NCI-H345 (cell line): ENCODE measurements at regions not wholly inside any gene's neighbourhood (a gene's known extent, or its start where the extent isn't known, plus 50 kb on each side); places are given as distances from the start of the nearest gene placed in this dataset.
"Not testable (repeated sequence)": the region's sequence is repeated elsewhere in the genome, so short reads cannot be mapped to it uniquely, and the experiment has no call there.

Experiments
- DNase-seq: peaks from one replicate; lab custom pipeline; 2025; lab: John Stamatoyannopoulos, UW

DNA sequence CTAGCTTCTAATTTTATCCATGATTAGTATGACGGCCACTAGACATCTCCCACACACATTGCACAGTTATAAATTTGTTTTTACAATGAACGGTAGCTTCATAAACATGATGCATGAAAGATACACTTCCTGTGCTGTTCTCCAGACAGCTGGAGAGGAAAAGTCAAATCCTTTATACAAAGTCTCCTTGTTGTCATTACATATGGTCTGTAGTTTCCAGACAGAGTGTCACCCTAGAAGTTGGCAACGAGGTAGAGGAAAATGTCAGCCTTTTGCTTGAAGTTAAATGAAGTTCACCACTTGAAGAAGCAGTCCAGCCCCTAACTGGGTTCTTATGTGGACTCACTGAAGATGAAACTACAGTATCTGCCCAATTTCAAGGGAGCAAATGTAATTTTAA, 253.0 kb upstream of the P2RY1 start:
- no peak for DNase-seq

DNA sequence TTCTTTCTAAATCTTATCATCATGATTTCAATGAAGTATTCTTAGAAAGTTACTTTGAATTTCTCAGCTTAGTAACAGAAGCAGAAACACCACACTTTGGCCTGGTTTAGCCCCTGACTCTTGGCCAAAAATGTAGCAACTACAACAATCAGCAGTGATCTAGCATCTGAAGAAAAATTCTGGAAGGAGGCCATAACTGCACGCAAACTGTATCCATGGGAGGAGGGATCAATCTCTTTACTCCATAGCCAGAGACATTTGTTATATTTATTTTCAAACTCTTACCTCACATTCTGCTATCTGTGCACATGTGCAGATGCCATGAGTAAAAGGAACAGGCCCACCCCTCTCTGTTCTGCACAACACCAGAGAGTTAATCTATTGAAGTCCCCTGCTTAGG, 251.0 kb upstream of the P2RY1 start:
- DNase-seq = no peak

DNA sequence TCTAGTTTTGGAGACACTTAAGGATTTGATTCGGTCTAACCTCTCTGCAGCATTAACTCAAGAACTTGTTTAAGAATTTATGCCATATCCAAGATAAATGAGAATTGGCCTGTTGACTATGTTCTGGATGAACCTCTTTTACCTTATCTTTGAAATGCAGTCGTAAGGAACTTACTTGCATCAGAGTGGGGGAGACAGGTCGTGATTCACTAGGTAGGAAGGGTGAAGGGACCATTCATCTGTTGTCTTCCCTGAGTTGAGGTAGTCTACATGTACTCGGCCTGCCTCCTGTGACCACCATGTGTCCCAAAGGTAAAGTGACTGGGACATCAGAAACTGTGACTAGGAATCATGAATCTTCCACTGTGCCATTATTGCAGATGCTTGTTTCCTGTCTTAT, 248.0 kb upstream of the P2RY1 start:
- DNase-seq = no peak

DNA sequence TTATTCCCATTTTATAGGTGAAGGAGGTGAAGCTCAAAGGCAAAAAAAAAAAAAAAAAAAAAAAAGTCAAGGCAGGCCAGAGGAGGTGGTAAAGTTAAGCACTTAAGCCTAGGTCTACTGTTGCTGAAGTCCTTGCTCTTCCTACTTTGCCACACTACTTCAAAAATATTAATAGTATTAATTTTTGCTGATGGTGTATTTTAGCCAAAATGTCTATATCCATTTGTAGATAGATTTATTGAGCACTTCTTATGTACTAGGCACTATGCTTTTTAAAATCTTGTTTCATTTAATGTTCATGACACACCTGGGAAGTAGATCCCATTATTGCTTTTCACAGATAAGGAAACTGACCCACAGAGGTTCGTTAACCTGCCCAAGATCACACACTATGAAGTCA, 247.1 kb upstream of the P2RY1 start:
- no peak for DNase-seq

DNA sequence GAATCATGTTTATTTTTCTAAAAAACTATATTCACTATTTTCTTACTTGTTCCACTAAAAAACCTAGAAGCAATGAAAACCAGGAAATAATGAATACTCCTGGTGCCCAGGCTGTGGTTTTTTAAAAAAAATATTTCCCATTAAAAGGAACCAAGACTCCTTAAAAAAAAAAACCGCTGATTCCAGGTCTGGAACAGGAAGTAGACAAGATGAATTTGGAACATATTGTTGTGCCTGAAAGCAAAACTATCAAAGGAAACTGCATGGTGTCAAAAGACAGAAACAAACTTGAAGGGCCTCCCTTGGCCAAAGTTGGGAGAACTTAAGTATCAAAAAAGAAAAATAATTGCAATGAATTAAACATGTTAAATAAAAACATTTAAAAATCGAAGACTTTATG, 245.3 kb upstream of the P2RY1 start:
- DNase-seq = no peak

DNA sequence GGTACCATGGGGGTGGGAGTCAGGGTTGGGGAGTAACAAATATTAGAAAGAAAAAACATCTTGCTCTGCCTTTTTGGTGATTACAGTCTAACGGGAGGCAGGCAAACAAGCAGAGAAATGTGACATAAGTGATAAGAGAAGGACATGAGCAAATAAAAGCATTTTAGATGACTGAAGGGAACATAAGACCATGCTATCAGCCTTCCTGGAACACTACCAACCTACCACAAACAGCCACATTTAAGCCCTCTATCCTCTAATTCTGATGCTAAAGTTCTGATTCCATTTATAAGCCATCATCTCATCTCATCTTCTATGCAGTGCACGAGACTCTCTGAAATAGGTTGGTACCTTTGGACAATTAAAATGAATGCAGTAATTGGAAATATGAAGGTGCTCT, 243.4 kb upstream of the P2RY1 start:
- no peak for DNase-seq

DNA sequence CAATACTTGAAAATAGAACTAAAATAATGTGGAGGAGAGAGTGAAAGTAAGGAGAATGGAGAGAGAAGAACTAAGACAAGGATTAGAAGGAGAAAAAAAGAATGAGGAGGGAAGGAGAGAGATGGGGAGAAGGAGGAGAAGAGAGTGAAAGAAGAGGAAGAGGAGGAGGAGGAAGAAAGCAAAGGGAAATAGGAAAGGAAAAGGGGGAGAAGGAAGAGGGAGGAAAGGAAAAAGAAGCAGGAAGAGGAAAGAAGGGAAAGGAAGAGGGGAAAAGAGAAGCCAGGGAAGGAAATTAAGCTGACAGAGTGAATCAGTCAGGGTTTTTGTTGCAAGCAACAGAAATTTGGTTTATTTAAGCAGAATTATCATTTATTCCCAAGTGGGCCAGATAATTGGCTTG, 241.7 kb upstream of the P2RY1 start:
- DNase-seq = no peak

DNA sequence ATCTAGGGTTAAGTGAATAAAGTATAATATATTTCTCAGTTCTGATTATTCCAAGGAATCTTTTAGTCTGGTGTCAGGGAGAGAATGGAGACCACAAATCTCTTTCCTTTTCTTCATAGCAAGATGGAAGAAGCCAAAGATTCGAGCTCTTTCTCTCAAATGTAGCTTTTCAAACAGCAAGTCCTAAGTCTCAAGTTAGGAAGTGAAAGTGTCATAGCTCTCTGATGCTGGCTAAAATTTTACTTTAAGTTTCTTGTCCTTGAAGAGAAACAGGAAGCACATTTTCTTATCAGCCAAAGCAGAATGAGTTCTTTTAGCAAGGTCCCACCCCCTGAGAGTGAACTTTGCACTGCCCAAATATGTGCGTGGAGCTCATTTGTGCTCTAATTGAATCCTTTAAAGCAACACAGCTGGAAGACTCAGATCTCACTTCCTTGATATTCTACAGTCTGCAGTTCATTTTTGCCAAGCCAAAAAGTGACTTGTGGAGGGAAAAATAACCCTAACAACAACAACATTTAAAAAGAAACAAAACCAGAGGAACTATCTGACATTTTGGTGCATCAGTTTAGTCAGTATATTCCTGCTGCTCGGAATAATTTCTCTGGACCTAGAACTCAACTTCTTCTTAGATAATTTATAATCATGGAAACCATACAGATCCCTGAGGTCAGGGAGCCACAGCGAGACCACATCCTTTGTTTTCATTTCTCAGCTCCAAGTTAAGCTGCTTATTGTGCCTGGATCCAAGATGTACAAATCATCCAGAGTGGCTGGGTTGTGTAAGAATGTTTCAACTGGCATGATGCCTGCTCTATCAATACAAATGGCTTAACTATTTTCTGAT, 238.7 kb upstream of the P2RY1 start:
- DNase-seq = no peak

DNA sequence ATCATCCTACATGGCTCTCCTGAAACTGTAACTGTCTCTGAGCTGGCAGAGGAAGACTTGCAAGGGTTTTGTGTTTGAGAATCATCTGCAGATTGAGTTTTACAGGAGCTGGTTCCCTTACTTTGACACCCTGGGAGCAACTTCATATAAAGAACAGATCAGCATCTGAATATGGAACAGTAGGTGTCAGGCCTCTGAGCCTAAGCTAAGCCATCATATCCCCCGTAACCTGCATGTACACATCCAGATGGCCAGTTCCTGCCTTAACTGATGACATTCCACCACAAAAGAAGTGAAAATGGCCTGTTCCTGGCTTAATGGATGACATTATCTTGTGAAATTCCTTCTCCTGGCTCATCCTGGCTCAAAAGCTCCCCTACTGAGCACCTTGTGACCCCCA, 238.1 kb upstream of the P2RY1 start:
- DNase-seq = not testable (repeated sequence)

DNA sequence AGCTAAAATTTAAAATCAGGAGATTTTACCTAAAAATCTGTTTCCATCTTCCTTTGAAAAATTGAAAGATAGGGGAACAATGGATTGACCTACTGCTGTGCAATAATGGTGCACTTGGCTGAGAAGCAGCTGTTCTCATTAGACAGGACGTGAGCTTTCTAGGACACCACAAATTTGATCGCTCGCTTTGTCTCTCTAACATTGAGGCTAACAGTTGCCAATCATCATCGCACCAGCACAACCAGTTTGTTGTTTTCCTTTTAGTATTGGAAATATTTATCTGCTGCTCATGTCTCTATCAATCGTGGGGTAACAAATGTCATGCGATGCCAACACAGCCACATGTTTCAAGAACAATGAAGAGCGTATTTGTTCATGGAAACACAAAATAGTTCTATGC, 228.8 kb upstream of the P2RY1 start:
- DNase-seq = no peak

DNA sequence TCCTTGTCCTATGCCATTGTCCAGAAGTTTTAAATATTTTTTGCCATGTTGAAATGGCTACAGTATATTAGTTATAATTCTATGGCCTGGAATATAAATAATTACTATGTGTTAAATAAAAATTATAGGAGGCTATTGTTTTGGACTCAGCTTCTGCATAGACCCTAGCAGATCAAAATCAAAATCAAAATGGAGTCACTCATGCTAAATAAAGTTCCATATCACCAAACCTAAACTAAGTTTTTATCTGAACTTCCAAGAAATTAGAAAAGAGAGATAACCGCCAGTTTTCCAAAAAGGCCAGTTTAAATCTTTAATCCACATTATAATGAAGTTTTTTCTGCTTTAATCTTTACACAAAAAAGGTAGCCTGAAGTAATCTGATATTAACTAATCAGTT, 227.8 kb upstream of the P2RY1 start:
- DNase-seq = no peak

DNA sequence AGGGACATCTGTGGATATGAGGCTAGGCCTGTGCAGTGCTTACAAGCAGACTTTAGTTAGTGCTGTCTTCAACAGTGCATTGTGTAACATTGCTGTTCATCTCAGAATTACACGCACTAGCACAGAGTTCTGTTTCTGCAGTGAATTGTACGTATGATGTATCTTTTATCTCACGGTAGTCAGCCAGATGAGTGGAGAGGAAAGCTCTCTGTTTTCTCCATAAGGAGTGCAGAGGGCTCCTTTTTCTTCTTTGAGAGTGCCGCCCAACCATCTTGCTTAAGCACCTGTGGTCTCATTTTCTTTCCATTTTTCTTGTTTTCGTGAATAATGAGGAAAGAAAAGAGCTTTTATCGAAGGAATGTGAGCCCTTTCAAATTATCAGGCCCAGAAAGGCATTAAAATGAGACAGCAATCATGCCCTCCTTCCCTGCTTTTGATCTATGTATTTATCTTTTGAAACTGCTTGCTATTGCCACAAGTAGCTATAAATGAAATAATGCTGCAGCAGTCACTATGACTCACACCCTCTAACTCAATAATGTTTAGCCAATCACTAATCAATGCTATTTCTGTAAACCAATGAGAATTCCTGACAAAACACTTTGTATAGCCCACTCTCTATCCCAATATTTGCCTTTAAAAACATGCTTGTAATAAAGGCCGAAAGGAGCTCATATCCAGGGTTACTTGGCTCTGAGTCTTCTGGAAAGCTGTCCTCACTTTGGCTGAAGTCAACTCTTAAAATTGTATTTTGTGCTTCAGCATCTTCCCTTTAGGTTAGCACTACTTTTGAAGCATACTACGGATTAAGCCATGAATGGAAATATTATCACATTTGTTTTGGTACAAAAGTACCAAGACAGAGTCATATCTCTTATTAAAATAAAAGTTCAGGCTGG, 226.0 kb upstream of the P2RY1 start:
- no peak for DNase-seq

DNA sequence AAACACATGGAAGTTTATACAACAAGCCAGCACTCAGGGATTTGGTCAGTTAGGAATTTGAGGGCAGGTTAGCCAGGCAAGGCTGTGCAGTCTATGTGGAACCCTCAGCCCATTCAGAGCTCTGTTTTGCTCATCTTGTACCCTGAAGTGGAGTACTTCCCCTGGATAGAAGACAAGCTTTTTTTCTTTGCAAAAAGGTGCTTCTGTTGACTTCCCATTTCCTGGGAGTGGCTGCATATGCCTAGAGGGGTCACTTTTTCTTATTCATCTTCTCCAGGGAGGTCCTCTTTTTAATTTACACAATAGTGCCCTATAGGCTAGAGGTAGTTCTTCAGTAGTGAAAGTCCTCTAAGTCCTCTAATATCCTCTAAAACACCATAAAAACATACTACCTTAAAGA, 225.0 kb upstream of the P2RY1 start:
- no peak for DNase-seq

DNA sequence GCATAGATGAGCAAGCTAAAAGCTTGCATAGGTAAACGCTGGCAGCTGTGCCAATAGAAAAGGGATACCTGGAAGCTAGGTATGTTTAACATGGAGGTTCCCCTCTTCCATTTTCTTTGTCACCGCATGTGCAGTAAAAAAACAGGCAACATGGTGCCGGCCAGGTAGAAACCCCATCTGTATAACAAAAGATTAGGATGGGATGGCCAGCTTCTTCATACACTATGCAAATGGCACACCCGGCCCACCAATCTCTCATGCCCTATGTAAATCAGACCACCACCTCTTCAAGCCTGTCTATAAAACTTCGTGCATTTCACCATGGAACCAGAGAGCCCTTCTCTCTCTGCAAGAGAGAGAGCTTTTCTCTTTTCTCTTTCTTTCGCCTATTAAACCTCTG, 224.3 kb upstream of the P2RY1 start:
- no peak for DNase-seq

DNA sequence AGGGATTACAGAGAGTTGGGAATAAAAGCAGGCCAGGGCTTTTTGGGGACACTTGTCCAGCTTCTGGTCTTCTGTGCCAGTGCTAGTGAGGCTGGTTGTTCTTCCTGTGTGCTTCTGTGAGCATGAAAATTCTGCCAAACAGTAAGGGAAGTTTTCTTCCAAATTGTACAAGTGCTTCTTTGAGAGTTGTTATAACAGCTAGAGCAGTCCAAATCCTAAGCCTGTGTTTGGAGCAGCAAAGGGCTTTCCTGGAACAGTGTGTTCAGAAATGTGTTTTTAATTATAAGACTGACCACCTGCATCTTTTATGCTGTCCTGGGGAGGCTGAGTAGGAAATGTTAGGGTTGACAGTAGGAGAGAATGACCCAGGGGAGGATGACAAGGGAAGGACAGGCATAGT, 223.0 kb upstream of the P2RY1 start:
- no peak for DNase-seq

DNA sequence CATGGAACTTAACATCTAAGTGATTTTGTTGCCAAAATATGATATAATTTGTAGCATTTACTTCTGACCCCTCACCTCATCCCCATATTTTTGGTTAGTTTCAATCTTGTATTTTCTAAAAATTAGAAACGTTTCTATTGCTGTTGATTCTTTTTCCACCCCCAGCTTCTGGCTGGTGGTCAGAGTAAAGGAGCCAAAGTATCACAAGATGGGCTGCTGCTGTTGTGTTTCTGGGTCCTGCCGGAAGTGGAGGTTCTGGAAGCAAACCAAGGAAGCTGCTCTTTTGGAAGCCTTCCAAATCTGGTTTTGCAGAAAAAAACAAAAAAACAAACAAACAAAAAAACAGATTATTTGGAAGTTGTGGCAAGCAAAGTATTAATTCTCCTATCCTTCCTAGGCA, 221.1 kb upstream of the P2RY1 start:
- no peak for DNase-seq

DNA sequence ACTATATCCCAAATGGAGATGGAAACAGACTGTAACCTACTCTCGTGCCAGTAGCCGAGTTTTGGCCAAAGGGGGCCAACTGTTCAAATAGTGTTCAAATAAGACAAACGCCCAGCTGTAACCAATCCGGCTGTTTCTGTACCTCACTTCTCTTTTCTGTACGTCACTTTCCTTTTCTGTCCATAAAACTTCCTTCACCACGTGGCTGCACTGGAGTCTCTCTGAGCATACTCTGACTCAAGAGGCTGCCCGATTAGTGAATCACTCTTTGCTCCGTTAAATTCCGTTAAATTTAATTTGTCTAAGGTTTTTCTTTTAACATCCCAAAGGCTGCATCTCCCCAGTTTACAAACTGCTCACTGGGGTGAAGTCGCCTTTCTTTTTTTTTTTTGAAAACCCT, 219.2 kb upstream of the P2RY1 start:
- DNase-seq = no peak

DNA sequence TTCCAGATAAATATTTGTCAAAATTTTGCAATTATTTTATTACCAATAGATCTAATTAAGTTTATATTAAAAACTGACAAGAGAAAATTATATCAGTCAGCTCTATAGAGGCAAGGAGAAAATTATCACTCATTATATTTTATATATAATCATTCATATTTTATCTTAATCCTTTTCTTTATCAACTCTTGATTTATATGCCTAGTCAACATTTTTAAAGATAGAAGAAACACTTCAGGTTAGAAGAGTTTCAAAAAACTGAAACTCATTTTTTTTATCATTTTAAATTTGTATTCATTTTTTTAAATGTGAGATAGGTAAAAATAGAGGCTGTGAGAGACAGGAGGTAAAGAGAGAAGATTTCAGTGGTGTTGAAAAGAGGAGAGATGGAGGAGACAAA, 217.3 kb upstream of the P2RY1 start:
- DNase-seq = no peak

DNA sequence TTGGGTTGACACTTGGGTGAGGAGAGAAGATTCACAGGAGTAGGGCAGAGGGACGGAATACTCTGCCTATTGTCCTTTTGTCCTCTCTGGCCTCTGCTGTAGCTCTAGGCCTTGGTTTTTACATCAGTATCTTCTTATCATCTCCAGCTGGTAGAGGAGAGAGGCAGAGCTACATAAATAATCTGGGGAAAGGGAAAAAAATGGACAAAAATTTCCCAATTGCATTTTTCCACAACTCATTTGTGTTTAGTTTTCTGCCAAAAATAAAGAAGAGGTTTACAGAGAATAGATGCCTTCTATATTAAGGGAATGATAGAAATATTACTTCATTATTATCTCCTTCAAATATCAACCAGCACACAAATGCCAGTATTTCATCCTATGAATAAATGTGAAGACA, 216.4 kb upstream of the P2RY1 start:
- DNase-seq = no peak

DNA sequence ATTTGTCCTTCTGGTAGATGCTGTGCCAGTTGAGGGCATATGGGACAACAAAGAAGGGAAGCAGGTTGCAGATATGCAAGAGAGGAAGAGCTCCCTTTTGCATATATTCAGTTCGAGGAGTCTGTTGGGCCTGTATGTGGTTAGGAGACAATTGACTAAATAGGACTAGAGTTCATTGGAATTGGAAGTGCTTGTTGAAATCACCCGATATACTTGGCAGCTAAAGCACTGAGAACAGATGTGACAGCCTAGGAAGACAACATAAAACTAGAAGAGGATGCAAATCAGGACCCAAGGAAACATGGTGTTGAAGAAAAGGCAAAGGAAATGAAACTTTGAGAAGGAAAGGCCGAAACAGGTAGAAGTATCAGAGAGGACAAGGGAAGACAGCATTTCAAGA, 215.2 kb upstream of the P2RY1 start:
- no peak for DNase-seq

DNA sequence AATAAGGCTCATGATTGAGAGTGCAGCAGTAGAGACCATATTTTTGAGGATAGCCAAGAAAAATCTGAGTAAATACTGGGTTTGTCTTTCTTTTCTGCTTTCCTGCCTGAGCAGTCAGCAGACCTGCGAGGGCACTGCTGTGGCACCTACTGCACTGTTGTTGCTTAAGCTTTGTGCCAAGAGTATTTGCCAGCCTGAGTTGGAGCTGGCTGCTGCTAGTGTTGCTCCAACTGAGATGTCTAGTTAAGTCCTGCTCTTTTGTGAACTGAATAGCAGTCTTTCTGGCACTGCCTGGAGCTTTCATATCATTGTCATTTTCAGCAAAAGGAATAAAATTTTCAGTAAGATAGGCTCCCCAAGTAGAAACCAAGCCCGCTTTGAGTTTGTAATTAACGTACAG, 214.5 kb upstream of the P2RY1 start:
- no peak for DNase-seq

DNA sequence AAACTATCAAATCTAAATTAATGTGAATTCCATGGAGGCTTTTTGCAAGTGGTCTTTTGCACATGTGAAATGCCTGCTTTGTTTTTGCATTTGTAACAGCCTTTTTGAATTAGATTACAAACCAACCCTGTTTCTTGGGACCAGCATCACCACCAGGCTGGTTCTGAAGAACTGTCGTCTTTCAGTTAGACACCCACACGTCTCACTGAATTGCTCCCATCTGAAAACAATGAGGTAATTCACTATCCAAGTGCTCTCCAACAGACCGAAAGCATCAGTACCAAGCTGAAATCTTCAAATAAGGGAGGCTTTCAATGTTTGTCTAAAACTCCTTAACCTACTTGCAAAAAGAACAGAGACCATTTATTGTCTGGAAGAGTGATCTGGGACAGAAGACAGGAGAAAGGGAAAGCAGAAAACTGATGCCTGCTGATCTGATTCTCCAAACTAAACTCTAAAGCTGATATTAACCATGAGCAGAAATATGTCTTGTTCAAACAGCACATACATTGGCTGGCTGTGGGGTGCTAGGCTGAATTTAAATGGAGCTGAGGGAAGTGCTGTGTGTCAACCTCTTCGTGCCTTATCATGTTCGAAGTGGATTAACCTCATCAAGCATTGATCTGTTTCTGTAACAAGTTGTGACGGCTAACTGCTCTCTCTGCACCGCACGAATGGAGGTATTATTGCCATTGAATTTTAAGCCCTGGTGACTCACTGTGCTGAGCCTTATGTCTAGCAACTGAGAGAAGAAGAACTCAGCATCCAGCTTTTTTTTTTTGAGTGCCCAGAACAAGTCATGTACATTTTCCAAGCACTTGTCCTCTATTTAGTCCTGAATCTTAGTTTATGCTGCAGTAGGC, 213.7 kb upstream of the P2RY1 start:
- DNase-seq = no peak
